Spleen (tissue), 11 donors: ENCODE measurements at regions not wholly inside any gene's neighbourhood (a gene's known extent, or its start where the extent isn't known, plus 50 kb on each side); places are given as distances from the start of the nearest gene placed in this dataset.

Experiments used
- DNase-seq: peaks from one replicate; pipeline ENCODE4 v3.0.0-alpha.2; 2020
- H3K27ac ChIP-seq, 8 donors: fragments of 200-600 bp; sonication (generic) in 7 of 8; 1 replicate in 4 of 8; 2 replicates in 4 of 8; pipeline versions ENCODE4 v1.5.0 to v1.8.0; 2016 to 2021; ENCODE audit warnings: inconsistent platforms in 4 of 8, mild to moderate bottlenecking in 4 of 8, moderate library complexity in 1 of 8
- H3K27me3 ChIP-seq, 7 donors: fragments of 200-600 bp; sonication (generic) in 6 of 7; replicated peaks in 1 of 7; 1 replicate in 4 of 7; 2 replicates in 3 of 7; pipeline versions ENCODE4 v1.5.0 to v1.8.0; 2016 to 2021; ENCODE audit warnings: inconsistent platforms in 3 of 7, mild to moderate bottlenecking in 1 of 7
- H3K36me3 ChIP-seq, 6 donors: fragments of 200-600 bp; sonication (generic) in 5 of 6; 1 replicate in 4 of 6; 2 replicates in 2 of 6; pipeline versions ENCODE4 v1.5.0 to v1.8.0; 2016 to 2021; ENCODE audit warnings: inconsistent platforms in 2 of 6
- H3K4me1 ChIP-seq, 6 donors: fragments of 200-600 bp; sonication (generic) in 5 of 6; 1 replicate in 3 of 6; 2 replicates in 3 of 6; pipeline versions ENCODE4 v1.5.0 to v1.8.0; 2016 to 2021; ENCODE audit warnings: inconsistent platforms in 3 of 6
- H3K4me3 ChIP-seq, 8 donors: fragments of 200-600 bp; sonication (generic) in 7 of 8; 1 replicate in 4 of 8; 2 replicates in 4 of 8; pipeline versions ENCODE4 v1.5.0 to v1.8.0; 2016 to 2021; ENCODE audit warnings: inconsistent platforms in 4 of 8, mild to moderate bottlenecking in 4 of 8, moderate library complexity in 2 of 8
- H3K9me3 ChIP-seq, 8 donors: fragments of 200-600 bp; sonication (generic) in 7 of 8; 1 replicate in 4 of 8; 2 replicates in 4 of 8; pipeline versions ENCODE4 v1.5.0 to v1.8.0; 2016 to 2021; ENCODE audit warnings: inconsistent platforms in 4 of 8
- POLR2A ChIP-seq, 3 donors: fragments of 450-650 bp; IDR thresholded peaks; one replicate each; pipeline ENCODE4 v1.5.1; 2017; ENCODE audit warnings: antibody characterized with exemption in 3 of 3, mild to moderate bottlenecking in 1 of 3
- POLR2AphosphoS5 ChIP-seq, 3 donors: sonication (generic); formaldehyde crosslinking; IDR thresholded peaks; one replicate each; pipeline ENCODE4 v1.5.1; 2017; ENCODE audit warnings: antibody characterized with exemption in 3 of 3
- WGBS, 5 donors: extraction: QIAGEN DNeasy Blood & Tissue Kit in 3 of 5; methylation state at CpG; one replicate each; pipeline versions ENCODE4 v1.1.5 to v1.1.7; 2013 to 2018; 5-methylcytosine and 5-hydroxymethylcytosine counted together
- intact Hi-C: fragments of 100-400 bp; cut with DNase I; formaldehyde crosslinking; loops from one replicate; pipeline ENCODE4 v1.15.0; 2023; ENCODE audit warnings: low total_unique reads
- TF ChIP-seq, protein P1 (sequence below), 11 experiments: fragments of 200-600 bp in 7 of 11; fragments of 450-650 bp in 4 of 11; sonication (generic) in 4 of 11; IDR thresholded peaks in 8 of 11; conservative IDR thresholded peaks in 3 of 11; 1 replicate in 7 of 11; 2 replicates in 4 of 11; pipeline versions ENCODE4 v1.4.0 to v1.8.0; 2016 to 2021; ENCODE audit warnings: antibody characterized with exemption in 11 of 11, inconsistent platforms in 4 of 11, mild to moderate bottlenecking in 1 of 11
- donor health status: healthy with polysubstance abuse.
- donor health status: DM: no; HTN: no; CAD: no; lungs with moderate emphysema.
- donor health status: DM: no; HTN: no; CAD: no.
- donor health status: Bipolar disorder and iron deficiency.
- donor health status: healthy.
- donor health status: DM: no; HTN: no; CAD: no.
- donor health status: DM: yes; HTN: yes; CAD: no.

DNA sequence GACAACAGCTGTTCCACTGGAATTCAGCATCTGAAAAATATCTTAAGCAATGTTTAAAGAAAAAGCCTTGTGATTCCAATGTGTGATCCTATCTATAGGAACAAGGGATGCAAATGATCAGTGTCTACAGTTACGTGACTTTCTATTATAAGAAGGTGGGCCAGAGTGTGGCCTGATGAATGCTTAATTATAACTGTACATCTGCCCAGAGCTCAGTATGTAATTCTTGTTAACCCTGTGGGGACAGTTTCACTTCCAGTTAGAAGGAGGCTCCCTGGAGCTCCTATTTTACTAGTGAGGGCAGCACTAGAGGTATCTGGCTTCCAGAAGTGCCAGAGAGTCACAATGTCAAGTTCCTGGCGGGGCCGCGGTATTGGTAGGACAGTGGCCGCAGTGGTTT is 288.5 kb downstream of the USP46 start:
- Histone ChIP-seq H3K27me3 (no peaks in the 10 kb centered on the region), H3K27ac (no peak overlapping the region), H3K36me3 (no peaks in the 10 kb centered on the region), H3K4me1 (no peaks in the 10 kb centered on the region), H3K9me3 (no peaks in the 10 kb centered on the region), H3K4me3 (no peak overlapping the region)
- intact Hi-C loops = no loop called here
- no peak for TF ChIP-seq POLR2A (IDR thresholded peaks at IDR 0.05)
- TF ChIP-seq, protein P1, sequence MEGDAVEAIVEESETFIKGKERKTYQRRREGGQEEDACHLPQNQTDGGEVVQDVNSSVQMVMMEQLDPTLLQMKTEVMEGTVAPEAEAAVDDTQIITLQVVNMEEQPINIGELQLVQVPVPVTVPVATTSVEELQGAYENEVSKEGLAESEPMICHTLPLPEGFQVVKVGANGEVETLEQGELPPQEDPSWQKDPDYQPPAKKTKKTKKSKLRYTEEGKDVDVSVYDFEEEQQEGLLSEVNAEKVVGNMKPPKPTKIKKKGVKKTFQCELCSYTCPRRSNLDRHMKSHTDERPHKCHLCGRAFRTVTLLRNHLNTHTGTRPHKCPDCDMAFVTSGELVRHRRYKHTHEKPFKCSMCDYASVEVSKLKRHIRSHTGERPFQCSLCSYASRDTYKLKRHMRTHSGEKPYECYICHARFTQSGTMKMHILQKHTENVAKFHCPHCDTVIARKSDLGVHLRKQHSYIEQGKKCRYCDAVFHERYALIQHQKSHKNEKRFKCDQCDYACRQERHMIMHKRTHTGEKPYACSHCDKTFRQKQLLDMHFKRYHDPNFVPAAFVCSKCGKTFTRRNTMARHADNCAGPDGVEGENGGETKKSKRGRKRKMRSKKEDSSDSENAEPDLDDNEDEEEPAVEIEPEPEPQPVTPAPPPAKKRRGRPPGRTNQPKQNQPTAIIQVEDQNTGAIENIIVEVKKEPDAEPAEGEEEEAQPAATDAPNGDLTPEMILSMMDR (IDR thresholded peaks at IDR 0.05 in 8 of 11, conservative IDR thresholded peaks at IDR 0.05 in 3 of 11) = no peak
- no peak for TF ChIP-seq POLR2AphosphoS5 (IDR thresholded peaks at IDR 0.05)
- DNase-seq = no peak
- WGBS, 5 donors = 87 to 94% (median 89%) methylated on average over 5 of the region's 5 CpGs

DNA sequence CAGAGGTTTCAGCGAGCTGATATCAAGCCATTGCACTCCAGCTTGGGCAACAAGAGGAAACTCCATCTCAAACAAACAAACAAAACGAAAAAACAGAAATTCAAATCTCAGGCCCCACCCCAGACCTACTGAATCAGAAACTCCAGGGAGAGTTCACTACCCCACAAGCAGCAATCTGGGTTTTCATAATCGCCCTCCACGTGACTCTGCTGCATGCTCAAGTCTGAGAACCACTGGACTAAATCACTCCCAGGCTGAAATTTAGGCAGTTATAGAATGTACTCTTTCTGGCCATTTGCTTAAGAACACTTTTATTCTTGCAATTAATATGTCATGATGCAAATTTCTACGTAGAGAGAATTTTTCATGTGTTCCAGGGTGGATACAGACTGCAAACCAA is 287.3 kb downstream of the USP46 start:
- Histone ChIP-seq H3K36me3 (no peaks in the 10 kb centered on the region), H3K4me3 (no peak overlapping the region), H3K4me1 (no peaks in the 10 kb centered on the region), H3K27me3 (peaks cover 0 to 5% (median 0%) of the 10 kb centered on the region in 7 donors), H3K27ac (no peak overlapping the region), H3K9me3 (no peaks in the 10 kb centered on the region)
- intact Hi-C loops = no loop called here
- DNase-seq = no peak
- TF ChIP-seq, protein P1 (IDR thresholded peaks at IDR 0.05 in 8 of 11, conservative IDR thresholded peaks at IDR 0.05 in 3 of 11) = no peak
- TF ChIP-seq POLR2A (IDR thresholded peaks at IDR 0.05) (no peak), POLR2AphosphoS5 (IDR thresholded peaks at IDR 0.05) (no peak)
- 81 to 92% (median 85%) methylated on average over 5 of the region's 5 CpGs for WGBS, 5 donors

DNA sequence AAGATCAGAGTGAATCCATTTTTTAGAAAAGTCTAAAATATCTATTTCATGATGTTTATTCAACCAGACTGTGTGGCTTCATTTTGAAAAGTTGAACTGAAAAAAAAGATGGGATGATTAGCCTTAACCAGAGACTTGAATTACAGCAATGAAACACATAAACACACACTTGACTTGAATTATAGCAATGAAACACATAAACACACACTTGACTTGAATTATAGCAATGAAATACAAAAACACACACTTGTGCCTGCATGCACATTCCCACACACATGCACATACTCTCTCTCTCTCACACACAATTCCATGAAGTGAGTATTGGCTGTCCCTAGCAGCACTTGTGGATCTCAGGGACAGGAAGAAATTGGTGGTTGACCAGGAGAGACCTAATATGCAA is 286.8 kb downstream of the USP46 start:
- no peak for TF ChIP-seq POLR2AphosphoS5 (IDR thresholded peaks at IDR 0.05)
- no peaks in the 10 kb centered on the region for H3K36me3 ChIP-seq
- H3K4me1 ChIP-seq = no peaks in the 10 kb centered on the region
- H3K27me3 ChIP-seq = peaks cover 0 to 9% (median 0%) of the 10 kb centered on the region in 7 donors
- no peak overlapping the region for H3K27ac ChIP-seq
- DNase-seq = no peak
- H3K9me3 ChIP-seq = no peaks in the 10 kb centered on the region
- H3K4me3 ChIP-seq = no peak overlapping the region
- intact Hi-C loops = no loop called here

DNA sequence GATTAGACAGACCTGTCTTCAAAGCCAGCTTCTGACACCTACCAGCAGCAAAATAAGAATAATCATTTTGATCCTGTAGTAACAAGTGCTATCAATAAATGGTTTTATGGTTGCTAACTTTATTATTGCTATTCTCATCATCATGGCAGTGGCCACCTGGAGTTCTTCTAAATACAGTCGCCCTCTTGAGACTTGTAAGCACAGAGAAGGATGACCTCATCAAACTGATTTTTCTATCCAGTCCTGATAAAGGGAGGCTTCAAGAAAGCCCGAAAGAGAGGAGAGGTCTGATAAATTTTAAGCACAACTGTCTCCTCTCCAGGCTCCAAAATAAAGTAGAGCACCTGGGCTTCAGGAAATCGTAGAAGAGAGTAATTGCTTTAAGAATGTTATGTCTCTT is 286.4 kb downstream of the USP46 start:
- DNase-seq = no peak
- H3K4me1 ChIP-seq = no peaks in the 10 kb centered on the region
- H3K4me3 ChIP-seq = no peak overlapping the region
- WGBS, 5 donors = 66 to 84% (median 75%) methylated on average over 3 of the region's 3 CpGs
- intact Hi-C loops = no loop called here
- H3K27ac ChIP-seq = no peak overlapping the region
- H3K36me3 ChIP-seq = no peaks in the 10 kb centered on the region
- no peaks in the 10 kb centered on the region for H3K9me3 ChIP-seq
- TF ChIP-seq, protein P1 (IDR thresholded peaks at IDR 0.05 in 8 of 11, conservative IDR thresholded peaks at IDR 0.05 in 3 of 11) = no peak
- no peak for TF ChIP-seq POLR2AphosphoS5 (IDR thresholded peaks at IDR 0.05)
- peaks cover 0 to 14% (median 0%) of the 10 kb centered on the region in 7 donors for H3K27me3 ChIP-seq

DNA sequence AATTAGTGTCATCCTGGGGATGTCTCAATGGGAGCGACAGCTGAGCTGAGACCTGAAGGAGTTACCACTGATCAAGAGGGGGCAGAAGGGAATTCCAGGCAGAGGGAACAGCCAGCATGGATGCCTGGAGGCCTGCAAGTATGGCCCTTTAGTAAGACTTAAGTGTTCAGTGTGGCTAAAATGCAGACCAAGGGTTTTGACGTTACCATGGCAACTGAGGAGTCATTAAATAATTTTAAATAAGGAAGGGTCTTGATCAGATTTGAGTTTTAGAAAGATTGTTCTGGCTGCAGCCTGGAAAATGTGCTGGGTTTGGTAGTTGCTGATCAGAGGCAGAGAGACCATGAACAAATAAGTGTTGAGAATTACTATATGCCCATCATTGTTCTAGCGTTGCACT is 285.5 kb downstream of the USP46 start:
- no peak for DNase-seq
- intact Hi-C loops = no loop called here
- H3K9me3 ChIP-seq = no peaks in the 10 kb centered on the region
- TF ChIP-seq POLR2A (IDR thresholded peaks at IDR 0.05) (no peak), POLR2AphosphoS5 (IDR thresholded peaks at IDR 0.05) (no peak)
- TF ChIP-seq, protein P1 (IDR thresholded peaks at IDR 0.05 in 8 of 11, conservative IDR thresholded peaks at IDR 0.05 in 3 of 11) = no peak
- H3K27ac ChIP-seq = no peak overlapping the region
- H3K27me3 ChIP-seq = peaks cover 0 to 15% (median 0%) of the 10 kb centered on the region in 7 donors
- no peaks in the 10 kb centered on the region for H3K36me3 ChIP-seq
- no peaks in the 10 kb centered on the region for H3K4me1 ChIP-seq
- 61 to 84% (median 70%) methylated on average over 3 of the region's 3 CpGs for WGBS, 5 donors
- no peak overlapping the region for H3K4me3 ChIP-seq
